ENCODE measurements at regions not wholly inside any gene's neighbourhood (a gene's known extent, or its start where the extent isn't known, plus 50 kb on each side); places are given as distances from the start of the nearest gene placed in this dataset.
"Not testable (repeated sequence)": the region's sequence is repeated elsewhere in the genome, so short reads cannot be mapped to it uniquely, and the experiment has no call there.

- no peak for DNase-seq (ENCODE audit: low read depth in 4 of 4, low spot score in 3 of 4)
Measured at GRCh38 chr20:22941550-22941949, 93.6 kb upstream of the SSTR4 start.

- DNase-seq (ENCODE audit: low read depth in 4 of 4, low spot score in 3 of 4), result no peak
Measured at GRCh38 chr20:22942742-22943141, 92.4 kb upstream of the SSTR4 start.

GRCh38 chr20:22944062-22944461 lies 91.0 kb upstream of the SSTR4 start:
- DNase-seq (ENCODE audit: low read depth in 4 of 4, low spot score in 3 of 4), result no peak

GRCh38 chr20:22944936-22945335 lies 90.2 kb upstream of the SSTR4 start:
- no peak for DNase-seq (ENCODE audit: low read depth in 4 of 4, low spot score in 3 of 4)

- DNase-seq (ENCODE audit: low read depth in 4 of 4, low spot score in 3 of 4), result no peak
Measured at GRCh38 chr20:22946596-22946995, 88.5 kb upstream of the SSTR4 start.

- no peak for DNase-seq (ENCODE audit: low read depth in 4 of 4, low spot score in 3 of 4)
Measured at GRCh38 chr20:22949331-22950109, 85.6 kb upstream of the SSTR4 start.

- DNase-seq (ENCODE audit: low read depth in 4 of 4, low spot score in 3 of 4), result no peak
Measured at GRCh38 chr20:22951966-22952365, 83.1 kb upstream of the SSTR4 start.

- DNase-seq (ENCODE audit: low read depth in 4 of 4, low spot score in 3 of 4), result no peak
Measured at GRCh38 chr20:22954661-22955060, 80.5 kb upstream of the SSTR4 start.

- DNase-seq (ENCODE audit: low read depth in 4 of 4, low spot score in 3 of 4), result no peak
Measured at GRCh38 chr20:22958390-22958789, 76.7 kb upstream of the SSTR4 start.

- no peak for DNase-seq (ENCODE audit: low read depth in 4 of 4, low spot score in 3 of 4)
Measured at GRCh38 chr20:22962567-22963439, 72.3 kb upstream of the SSTR4 start.

GRCh38 chr20:22963581-22963980 lies 71.5 kb upstream of the SSTR4 start:
- no peak for DNase-seq (ENCODE audit: low read depth in 4 of 4, low spot score in 3 of 4)

GRCh38 chr20:22966787-22967464 lies 68.2 kb upstream of the SSTR4 start:
- no peak for DNase-seq (ENCODE audit: low read depth in 4 of 4, low spot score in 3 of 4)

- not testable (repeated sequence) for DNase-seq (ENCODE audit: low read depth in 4 of 4, low spot score in 3 of 4)
Measured at GRCh38 chr20:22967706-22968105, 67.4 kb upstream of the SSTR4 start.

GRCh38 chr20:22969031-22969430 lies 66.1 kb upstream of the SSTR4 start:
- not testable (repeated sequence) for DNase-seq (ENCODE audit: low read depth in 4 of 4, low spot score in 3 of 4)

- DNase-seq (ENCODE audit: low read depth in 4 of 4, low spot score in 3 of 4), result not testable (repeated sequence)
Measured at GRCh38 chr20:22971077-22971476, 64.0 kb upstream of the SSTR4 start.

- no peak for DNase-seq (ENCODE audit: low read depth in 4 of 4, low spot score in 3 of 4)
Measured at GRCh38 chr20:22974354-22974753, 60.8 kb upstream of the SSTR4 start.

GRCh38 chr20:22977047-22977785 lies 57.9 kb upstream of the SSTR4 start:
- no peak for DNase-seq (ENCODE audit: low read depth in 4 of 4, low spot score in 3 of 4)

GRCh38 chr20:22984008-22984407 lies 51.1 kb upstream of the SSTR4 start:
- DNase-seq (ENCODE audit: low read depth in 4 of 4, low spot score in 3 of 4), result no peak

GRCh38 chr20:22984606-22985005 lies 50.5 kb upstream of the SSTR4 start:
- no peak for DNase-seq (ENCODE audit: low read depth in 4 of 4, low spot score in 3 of 4)

GRCh38 chr20:22985239-22985778 lies 49.8 kb upstream of the SSTR4 start:
- no peak for DNase-seq (ENCODE audit: low read depth in 4 of 4, low spot score in 3 of 4)
